ENCODE measurements at regions not wholly inside any gene's neighbourhood (a gene's known extent, or its start where the extent isn't known, plus 50 kb on each side); places are given as distances from the start of the nearest gene placed in this dataset.

- TF ChIP-seq USF2 (IDR thresholded peaks at IDR 0.05; ENCODE audit: low read depth, low read length) (no peak), CTCF (conservative IDR thresholded peaks at IDR 0.05; ENCODE audit: low read depth, low read length) (no peak), MXI1 (IDR thresholded peaks at IDR 0.05; ENCODE audit: borderline replicate concordance, low read depth, low read length) (no peak), NFE2L2 (IDR thresholded peaks at IDR 0.05; ENCODE audit: low read depth, low read length) (no peak), CHD1 (IDR thresholded peaks at IDR 0.05; ENCODE audit: low read depth, low read length) (no peak), SMC3 (IDR thresholded peaks at IDR 0.05; ENCODE audit: low read depth, low read length) (no peak), POLR2A (IDR thresholded peaks at IDR 0.05; ENCODE audit: low read depth, low read length) (no peak), FOS (IDR thresholded peaks at IDR 0.05; ENCODE audit: low read depth, low read length) (no peak), RAD21 (IDR thresholded peaks at IDR 0.05; ENCODE audit: low read length) (no peak), MAZ (IDR thresholded peaks at IDR 0.05; ENCODE audit: borderline replicate concordance, low read depth, low read length) (no peak), CEBPB (IDR thresholded peaks at IDR 0.05; ENCODE audit: low read depth, low read length) (no peak), RFX5 (IDR thresholded peaks at IDR 0.05; ENCODE audit: low read depth, low read length) (no peak), RCOR1 (IDR thresholded peaks at IDR 0.05; ENCODE audit: insufficient replicate concordance, low read length) (no peak)
Observed at GRCh38 chr13:109545931-109546330, 240.5 kb downstream of the IRS2 start.

Measured in IMR-90 (cell line).